ENCODE measurements at regions not wholly inside any gene's neighbourhood (a gene's known extent, or its start where the extent isn't known, plus 50 kb on each side); places are given as distances from the start of the nearest gene placed in this dataset.

- DNase-seq (ENCODE audit: low read depth in 2 of 2) = no peak
Measured at GRCh38 chr14:101025131-101025530, 121.6 kb upstream of the RTL1 start.

GRCh38 chr14:101025696-101026095 lies 122.2 kb upstream of the RTL1 start:
- no peak for DNase-seq (ENCODE audit: low read depth in 2 of 2)

GRCh38 chr14:101026341-101026740 lies 122.8 kb upstream of the RTL1 start:
- DNase-seq (ENCODE audit: low read depth in 2 of 2) = no peak

GRCh38 chr14:101027291-101027690 lies 123.8 kb upstream of the RTL1 start:
- no peak for DNase-seq (ENCODE audit: low read depth in 2 of 2)

GRCh38 chr14:101027966-101028365 lies 124.4 kb upstream of the RTL1 start:
- no peak for DNase-seq (ENCODE audit: low read depth in 2 of 2)

- DNase-seq (ENCODE audit: low read depth in 2 of 2) = no peak
Measured at GRCh38 chr14:101028971-101029667, 125.6 kb upstream of the RTL1 start.

GRCh38 chr14:101029668-101030290 lies 126.3 kb upstream of the RTL1 start:
- no peak for DNase-seq (ENCODE audit: low read depth in 2 of 2)

- DNase-seq (ENCODE audit: low read depth in 2 of 2) = no peak
Measured at GRCh38 chr14:101030586-101030985, 127.1 kb upstream of the RTL1 start.

GRCh38 chr14:101031186-101031585 lies 127.7 kb upstream of the RTL1 start:
- DNase-seq (ENCODE audit: low read depth in 2 of 2) = no peak

- no peak for DNase-seq (ENCODE audit: low read depth in 2 of 2)
Measured at GRCh38 chr14:101031721-101032120, 128.2 kb upstream of the RTL1 start.

- DNase-seq (ENCODE audit: low read depth in 2 of 2) = no peak
Measured at GRCh38 chr14:101032433-101032832, 128.9 kb upstream of the RTL1 start.

- DNase-seq (ENCODE audit: low read depth in 2 of 2) = no peak
Measured at GRCh38 chr14:101033006-101033405, 129.5 kb upstream of the RTL1 start.

- DNase-seq (ENCODE audit: low read depth in 2 of 2) = no peak
Measured at GRCh38 chr14:101033446-101034165, 130.1 kb upstream of the RTL1 start.

- no peak for DNase-seq (ENCODE audit: low read depth in 2 of 2)
Measured at GRCh38 chr14:101034986-101035385, 131.5 kb upstream of the RTL1 start.

GRCh38 chr14:101035466-101036225 lies 132.1 kb upstream of the RTL1 start:
- no peak for DNase-seq (ENCODE audit: low read depth in 2 of 2)

GRCh38 chr14:101037021-101037817 lies 133.7 kb upstream of the RTL1 start:
- no peak for DNase-seq (ENCODE audit: low read depth in 2 of 2)

- no peak for DNase-seq (ENCODE audit: low read depth in 2 of 2)
Measured at GRCh38 chr14:101039031-101039754, 135.7 kb upstream of the RTL1 start.

- DNase-seq (ENCODE audit: low read depth in 2 of 2) = no peak
Measured at GRCh38 chr14:101039755-101040138, 136.2 kb upstream of the RTL1 start.

- no peak for DNase-seq (ENCODE audit: low read depth in 2 of 2)
Measured at GRCh38 chr14:101040538-101041442, 137.3 kb upstream of the RTL1 start.

- DNase-seq (ENCODE audit: low read depth in 2 of 2) = no peak
Measured at GRCh38 chr14:101043891-101044290, 140.4 kb upstream of the RTL1 start.
